ENCODE measurements at regions not wholly inside any gene's neighbourhood (a gene's known extent, or its start where the extent isn't known, plus 50 kb on each side); places are given as distances from the start of the nearest gene placed in this dataset.

GRCh38 chr4:175929932-175930331 is 117.9 kb upstream of the GPM6A start:
- POLR2A ChIA-PET, result no interaction called here

GRCh38 chr4:175930471-175930870 is 118.4 kb upstream of the GPM6A start:
- H3K27ac Mint-ChIP-seq, result no peak overlapping the region
- POLR2A ChIA-PET, result no interaction called here
- no peak for ATAC-seq (ENCODE audit: low read depth)

More at GRCh38 chr4:175929932-175930331, 117.9 kb upstream of the GPM6A start:
- DNase-seq (no peak), ATAC-seq (ENCODE audit: low read depth) (no peak)
- no peak overlapping the region for H3K27ac Mint-ChIP-seq
- no peaks in the 10 kb centered on the region for H3K27me3 Mint-ChIP-seq
- H3K9me3 Mint-ChIP-seq, result no peaks in the 10 kb centered on the region
- no peaks in the 10 kb centered on the region for H3K4me1 Mint-ChIP-seq
- H3K4me3 Mint-ChIP-seq, result no peak overlapping the region
- no peaks in the 10 kb centered on the region for H3K36me3 Mint-ChIP-seq

GRCh38 chr4:175932116-175932515 is 120.1 kb upstream of the GPM6A start:
- ATAC-seq (ENCODE audit: low read depth), result no peak
- no peaks in the 10 kb centered on the region for H3K4me1 Mint-ChIP-seq
- no peaks in the 10 kb centered on the region for H3K27me3 Mint-ChIP-seq
- POLR2A ChIA-PET, result no interaction called here
- H3K36me3 Mint-ChIP-seq, result no peaks in the 10 kb centered on the region
- no peak for DNase-seq
- no peak overlapping the region for H3K4me3 Mint-ChIP-seq
- no peaks in the 10 kb centered on the region for H3K9me3 Mint-ChIP-seq
- H3K27ac Mint-ChIP-seq, result no peak overlapping the region

More at GRCh38 chr4:175930471-175930870, 118.4 kb upstream of the GPM6A start:
- H3K9me3 Mint-ChIP-seq, result no peaks in the 10 kb centered on the region
- H3K27me3 Mint-ChIP-seq, result no peaks in the 10 kb centered on the region
- H3K36me3 Mint-ChIP-seq, result no peaks in the 10 kb centered on the region
- DNase-seq, result no peak
- H3K4me3 Mint-ChIP-seq, result no peak overlapping the region
- H3K4me1 Mint-ChIP-seq, result no peaks in the 10 kb centered on the region

GRCh38 chr4:175934506-175934905 is 122.4 kb upstream of the GPM6A start:
- DNase-seq (no peak), ATAC-seq (ENCODE audit: low read depth) (no peak)
- Mint-ChIP-seq H3K27me3 (no peaks in the 10 kb centered on the region), H3K27ac (no peak overlapping the region), H3K4me1 (no peaks in the 10 kb centered on the region), H3K9me3 (no peaks in the 10 kb centered on the region), H3K4me3 (no peak overlapping the region), H3K36me3 (no peaks in the 10 kb centered on the region)
- POLR2A ChIA-PET, result no interaction called here

- no peak overlapping the region for H3K27ac Mint-ChIP-seq
- no peaks in the 10 kb centered on the region for H3K27me3 Mint-ChIP-seq
- DNase-seq, result no peak
- POLR2A ChIA-PET, result no interaction called here
- H3K4me1 Mint-ChIP-seq, result no peaks in the 10 kb centered on the region
- no peaks in the 10 kb centered on the region for H3K36me3 Mint-ChIP-seq
- no peaks in the 10 kb centered on the region for H3K9me3 Mint-ChIP-seq
- no peak for ATAC-seq (ENCODE audit: low read depth)
- H3K4me3 Mint-ChIP-seq, result no peak overlapping the region
Measured at GRCh38 chr4:175935016-175935661, 123.1 kb upstream of the GPM6A start.

- no peak for ATAC-seq (ENCODE audit: low read depth)
- Mint-ChIP-seq H3K27ac (no peak overlapping the region), H3K36me3 (no peaks in the 10 kb centered on the region), H3K4me3 (no peak overlapping the region), H3K9me3 (no peaks in the 10 kb centered on the region), H3K27me3 (peaks cover 12% of the 10 kb centered on the region), H3K4me1 (peaks cover 6% of the 10 kb centered on the region)
- POLR2A ChIA-PET, result no interaction called here
- DNase-seq, result no peak
Measured at GRCh38 chr4:175944126-175944910, 121.3 kb upstream of the WDR17 start.

GRCh38 chr4:175946472-175947116 is 119.0 kb upstream of the WDR17 start:
- no peaks in the 10 kb centered on the region for H3K9me3 Mint-ChIP-seq
- DNase-seq (no peak), ATAC-seq (ENCODE audit: low read depth) (peak; percentile 50)
- no peaks in the 10 kb centered on the region for H3K36me3 Mint-ChIP-seq
- peaks cover 11% of the 10 kb centered on the region for H3K27me3 Mint-ChIP-seq
- H3K27ac Mint-ChIP-seq, result peak overlapping the region; percentile 62
- POLR2A ChIA-PET, result no interaction called here
- peaks cover 6% of the 10 kb centered on the region for H3K4me1 Mint-ChIP-seq
- peak overlapping the region; percentile 58 for H3K4me3 Mint-ChIP-seq

- H3K27me3 Mint-ChIP-seq, result peaks cover 11% of the 10 kb centered on the region
- H3K4me1 Mint-ChIP-seq, result peaks cover 6% of the 10 kb centered on the region
- no peak overlapping the region for H3K4me3 Mint-ChIP-seq
- POLR2A ChIA-PET, result no interaction called here
- H3K27ac Mint-ChIP-seq, result no peak overlapping the region
- H3K36me3 Mint-ChIP-seq, result no peaks in the 10 kb centered on the region
- ATAC-seq (ENCODE audit: low read depth) (no peak), DNase-seq (no peak)
- H3K9me3 Mint-ChIP-seq, result no peaks in the 10 kb centered on the region
Measured at GRCh38 chr4:175947117-175947722, 118.4 kb upstream of the WDR17 start.

- DNase-seq (no peak), ATAC-seq (ENCODE audit: low read depth) (no peak)
- no peaks in the 10 kb centered on the region for H3K9me3 Mint-ChIP-seq
- POLR2A ChIA-PET, result no interaction called here
- H3K27me3 Mint-ChIP-seq, result peaks cover 4% of the 10 kb centered on the region
- no peak overlapping the region for H3K27ac Mint-ChIP-seq
- no peaks in the 10 kb centered on the region for H3K4me1 Mint-ChIP-seq
- no peak overlapping the region for H3K4me3 Mint-ChIP-seq
- H3K36me3 Mint-ChIP-seq, result no peaks in the 10 kb centered on the region
Measured at GRCh38 chr4:175951794-175952193, 113.8 kb upstream of the WDR17 start.

- H3K27me3 Mint-ChIP-seq, result peaks cover 7% of the 10 kb centered on the region
- POLR2A ChIA-PET, result no interaction called here
- H3K36me3 Mint-ChIP-seq, result no peaks in the 10 kb centered on the region
- H3K4me1 Mint-ChIP-seq, result no peaks in the 10 kb centered on the region
- H3K4me3 Mint-ChIP-seq, result no peak overlapping the region
- no peaks in the 10 kb centered on the region for H3K9me3 Mint-ChIP-seq
- ATAC-seq (ENCODE audit: low read depth), result no peak
- no peak for DNase-seq
- H3K27ac Mint-ChIP-seq, result no peak overlapping the region
Measured at GRCh38 chr4:175953116-175953515, 112.5 kb upstream of the WDR17 start.

GRCh38 chr4:175953960-175954521 is 111.6 kb upstream of the WDR17 start:
- DNase-seq (no peak), ATAC-seq (ENCODE audit: low read depth) (no peak)
- no peak overlapping the region for H3K4me3 Mint-ChIP-seq
- H3K27ac Mint-ChIP-seq, result no peak overlapping the region
- H3K4me1 Mint-ChIP-seq, result no peaks in the 10 kb centered on the region
- POLR2A ChIA-PET, result no interaction called here
- no peaks in the 10 kb centered on the region for H3K9me3 Mint-ChIP-seq
- H3K36me3 Mint-ChIP-seq, result no peaks in the 10 kb centered on the region
- peaks cover 7% of the 10 kb centered on the region for H3K27me3 Mint-ChIP-seq

- no peak for DNase-seq
- POLR2A ChIA-PET, result no interaction called here
Measured at GRCh38 chr4:175954685-175955084, 111.0 kb upstream of the WDR17 start.

GRCh38 chr4:175961604-175962003 is 104.0 kb upstream of the WDR17 start:
- no peak overlapping the region for H3K4me3 Mint-ChIP-seq
- H3K4me1 Mint-ChIP-seq, result no peaks in the 10 kb centered on the region
- DNase-seq (no peak), ATAC-seq (ENCODE audit: low read depth) (no peak)
- H3K27ac Mint-ChIP-seq, result no peak overlapping the region
- H3K9me3 Mint-ChIP-seq, result no peaks in the 10 kb centered on the region
- POLR2A ChIA-PET, result no interaction called here
- peaks cover 9% of the 10 kb centered on the region for H3K27me3 Mint-ChIP-seq
- H3K36me3 Mint-ChIP-seq, result no peaks in the 10 kb centered on the region

More at GRCh38 chr4:175954685-175955084, 111.0 kb upstream of the WDR17 start:
- Mint-ChIP-seq H3K9me3 (no peaks in the 10 kb centered on the region), H3K4me3 (no peak overlapping the region), H3K36me3 (no peaks in the 10 kb centered on the region), H3K4me1 (no peaks in the 10 kb centered on the region), H3K27ac (no peak overlapping the region), H3K27me3 (peaks cover 7% of the 10 kb centered on the region)
- ATAC-seq (ENCODE audit: low read depth), result no peak

Measured in activated naive CD8-positive, alpha-beta T cell treated with anti-CD3 and anti-CD28 coated beads, Interleukin-2, amount 10 ng/mL, durations not matched to agents 7 days and 5 days (primary cell).